GM18502 (cell line): ENCODE measurements at regions not wholly inside any gene's neighbourhood (a gene's known extent, or its start where the extent isn't known, plus 50 kb on each side); places are given as distances from the start of the nearest gene placed in this dataset.

Experiments used
- ATAC-seq: cut with Tn5 transposase; IDR thresholded peaks from one replicate; pipeline ENCODE4 v1.9.1; 2021; ENCODE audit warnings: mild to moderate bottlenecking; ENCODE audit not compliant: unreplicated experiment, poor library complexity

DNA sequence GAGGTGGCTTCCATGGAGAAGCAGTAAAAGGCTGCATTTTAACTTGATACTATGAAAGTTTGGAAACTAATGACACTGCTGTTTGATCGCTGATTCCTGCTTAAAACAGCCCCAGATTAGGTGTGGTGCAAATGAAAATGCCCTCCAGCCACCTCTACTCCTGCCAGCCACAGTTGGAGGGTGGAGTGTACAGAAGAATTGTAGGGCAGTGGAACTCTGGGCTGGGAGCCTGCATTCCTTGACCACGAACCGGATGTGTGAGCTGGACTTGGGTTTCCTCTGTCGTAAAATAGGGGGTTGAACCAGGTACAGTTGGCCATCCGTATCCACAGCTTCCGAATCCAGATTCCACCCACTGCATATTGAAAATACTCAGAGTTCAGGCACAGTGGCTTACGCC is 84.6 kb upstream of the RFX8 start:
- ATAC-seq = no peak

DNA sequence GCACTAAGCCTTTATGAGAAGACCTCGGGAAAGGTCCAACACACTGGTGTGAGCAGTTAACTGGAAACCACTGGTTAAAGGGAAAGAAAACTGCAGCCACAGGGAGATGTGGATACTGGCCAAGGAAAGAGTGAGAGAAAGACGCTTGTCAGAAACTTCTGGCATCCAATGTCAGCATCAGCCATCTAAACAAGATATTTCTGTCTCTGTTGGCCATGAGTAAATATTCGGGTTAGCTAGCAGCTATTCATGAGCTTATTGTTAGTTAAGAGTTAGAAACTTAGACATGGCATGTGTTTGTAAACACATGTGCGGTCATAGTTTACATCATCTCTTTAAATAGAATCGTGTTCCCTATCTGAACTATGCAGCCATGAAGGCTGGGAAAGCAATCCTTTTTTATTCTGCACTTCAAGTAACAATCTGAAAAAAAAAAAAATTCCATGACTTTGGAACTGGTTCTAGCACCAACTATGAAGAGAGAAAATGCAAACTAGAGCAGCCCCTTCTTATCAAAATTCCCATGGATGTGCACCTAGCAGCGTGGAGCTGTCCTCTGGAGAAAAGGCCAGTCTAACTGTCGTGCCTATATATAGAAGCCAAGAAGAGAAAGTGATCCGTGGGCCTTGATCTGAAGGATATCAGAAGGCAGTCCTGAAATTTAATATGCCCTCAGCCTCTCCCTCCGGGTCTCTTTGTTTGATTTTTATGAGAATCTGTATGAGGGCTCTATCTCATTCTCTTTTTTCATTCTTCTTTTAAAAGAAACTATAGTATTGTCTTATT is 84.0 kb upstream of the RFX8 start:
- ATAC-seq = no peak

DNA sequence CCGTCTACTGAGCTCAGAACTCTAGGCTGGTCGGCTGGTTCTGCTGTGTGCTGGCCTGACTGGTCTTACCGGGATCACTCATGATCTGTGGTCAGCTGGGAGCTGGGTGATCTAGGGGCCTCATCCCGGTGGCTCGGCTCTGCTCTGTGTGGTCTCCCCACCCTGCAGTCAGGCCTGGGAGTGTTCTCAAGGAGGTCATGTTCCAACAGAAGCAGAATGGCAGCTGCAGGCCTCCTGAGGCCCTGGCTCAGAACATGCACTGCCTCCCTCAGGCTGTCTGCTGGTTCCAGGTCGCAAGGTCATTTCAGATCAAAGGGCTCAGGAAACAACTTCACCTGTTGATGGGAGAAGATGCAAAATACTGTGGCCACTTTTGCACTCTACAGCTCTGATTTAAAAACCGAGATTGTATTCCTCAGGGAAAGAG is 81.1 kb upstream of the RFX8 start:
- no peak for ATAC-seq

DNA sequence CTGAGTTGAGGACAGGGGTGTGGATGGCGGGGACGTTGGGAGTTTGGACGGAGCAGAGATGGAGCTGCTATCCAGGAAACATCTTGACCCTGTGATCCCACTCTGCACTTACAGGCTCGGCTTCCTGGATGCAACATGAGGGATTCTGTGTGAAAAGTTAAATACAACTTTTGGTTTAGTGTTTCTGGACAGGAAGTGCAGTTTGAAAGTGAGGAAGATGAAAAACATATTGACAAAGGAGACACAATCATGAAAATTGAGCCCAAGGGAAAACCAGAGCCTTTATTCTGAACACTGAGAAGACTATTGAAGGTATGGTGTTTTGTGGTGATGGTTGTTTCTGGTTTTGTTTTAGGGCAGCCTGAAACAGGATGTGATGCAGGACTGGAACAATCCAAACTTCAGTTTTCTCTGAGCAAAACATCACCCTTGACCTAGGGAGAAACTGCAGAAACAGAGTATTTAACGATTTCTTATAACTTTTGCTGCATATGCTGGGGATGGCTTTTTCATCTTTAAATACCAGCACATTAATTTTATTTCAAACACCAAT is 76.5 kb upstream of the RFX8 start:
- no peak for ATAC-seq

DNA sequence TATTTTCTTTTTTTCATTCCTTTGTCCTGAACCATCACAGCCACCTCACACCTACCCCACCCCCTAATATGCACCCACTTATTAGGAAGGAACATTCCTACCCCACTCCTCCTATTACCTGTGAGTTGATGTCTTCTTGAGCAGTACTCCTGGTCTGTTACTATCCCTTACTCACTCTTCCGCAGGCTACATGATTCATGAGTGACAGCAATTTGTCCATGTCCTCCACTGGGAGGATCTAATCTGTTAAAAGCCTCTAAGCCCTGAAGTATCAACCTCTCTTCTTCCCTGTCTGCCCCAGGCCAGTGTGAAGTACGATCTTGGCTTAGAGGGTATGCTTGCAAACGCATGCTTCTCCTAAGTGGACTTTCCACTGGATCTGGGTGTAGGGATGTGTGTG is 75.6 kb upstream of the RFX8 start:
- no peak for ATAC-seq

DNA sequence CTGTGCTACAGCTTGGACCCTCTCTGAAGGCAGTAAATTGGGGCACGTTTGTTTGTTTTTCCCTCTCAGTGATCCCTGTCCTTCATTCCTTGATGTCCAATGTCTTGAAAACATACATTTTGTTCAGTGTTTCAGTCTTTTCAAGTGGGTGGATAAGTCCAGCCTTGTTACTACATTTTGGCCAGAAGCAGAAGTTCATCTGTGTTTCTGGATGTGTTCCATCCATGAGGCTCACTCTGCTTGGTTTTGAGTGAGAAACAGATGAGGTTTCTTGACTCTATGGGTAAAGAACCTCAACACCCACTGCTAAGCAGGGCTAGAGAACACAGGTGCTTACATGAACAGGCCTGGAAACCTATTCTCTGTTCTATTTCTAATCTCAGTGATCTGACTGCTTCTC is 74.5 kb upstream of the RFX8 start:
- ATAC-seq = no peak

DNA sequence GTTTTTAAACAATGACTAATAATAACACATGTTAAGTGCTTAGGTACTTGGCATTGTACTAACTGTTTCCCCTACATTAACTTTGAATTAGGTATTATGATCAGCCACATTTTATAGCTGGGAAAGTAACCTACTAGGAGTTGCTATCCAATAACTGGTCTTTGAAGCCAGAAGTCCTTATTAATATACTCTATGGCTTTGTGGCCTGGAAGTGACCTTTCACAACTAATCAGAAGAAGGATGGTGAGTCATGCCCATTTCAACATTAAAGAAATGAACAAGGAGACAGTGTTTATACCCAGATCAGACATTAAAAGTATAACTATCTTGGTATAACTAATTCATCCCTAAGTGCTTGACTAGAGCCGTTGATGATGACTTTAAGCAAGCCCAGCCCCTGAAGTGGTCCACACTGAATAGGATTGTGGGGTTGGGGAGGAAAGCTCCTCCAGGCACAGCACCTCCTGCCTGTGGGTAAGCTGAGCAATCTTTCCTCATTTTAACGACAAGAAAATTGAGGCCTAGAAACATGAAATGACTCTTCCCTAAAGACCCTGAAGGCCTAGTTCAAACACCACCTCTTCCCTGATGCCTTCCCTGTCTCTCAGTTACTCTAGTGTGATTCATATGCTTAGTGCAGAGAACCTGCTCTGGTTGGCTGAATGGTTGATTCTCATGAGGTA is 71.6 kb upstream of the RFX8 start:
- ATAC-seq = no peak

DNA sequence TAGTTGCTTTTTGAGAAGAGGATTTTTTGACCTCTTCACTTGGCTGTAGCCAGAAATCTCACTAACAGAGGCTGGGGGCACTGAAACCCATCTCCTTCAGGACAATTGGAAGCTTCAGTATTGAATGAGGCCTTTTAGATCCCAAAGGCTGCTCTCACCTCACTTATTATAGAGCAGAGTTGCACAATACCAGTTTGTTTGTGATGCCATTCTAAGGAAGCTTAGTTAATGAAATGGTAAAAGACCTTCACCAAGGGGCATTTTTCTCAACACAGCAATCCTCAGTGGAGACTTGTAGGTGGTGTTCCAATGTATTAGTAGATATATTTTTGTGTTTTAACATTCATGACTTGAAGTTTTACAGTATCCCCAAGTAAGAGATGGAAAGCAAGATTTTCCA is 71.0 kb upstream of the RFX8 start:
- no peak for ATAC-seq

DNA sequence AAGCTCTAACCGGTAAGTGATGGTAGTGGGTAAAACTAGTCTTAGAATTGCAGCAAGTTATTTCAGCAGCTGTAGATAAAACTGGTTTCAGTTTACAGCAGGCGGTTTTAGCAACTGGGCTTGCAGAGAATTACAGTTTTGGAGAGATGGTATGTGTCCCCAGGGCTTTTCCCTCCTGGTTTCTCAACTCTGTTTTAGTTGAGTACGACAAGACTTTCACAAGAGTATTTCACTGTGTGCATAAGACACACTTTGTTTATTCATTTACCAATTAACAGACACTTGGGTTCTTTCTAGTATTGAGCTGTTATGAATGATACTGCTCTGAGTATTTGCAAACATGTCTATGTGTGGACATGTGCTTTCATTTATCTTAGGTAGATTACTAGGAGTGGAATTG is 65.6 kb upstream of the RFX8 start:
- no peak for ATAC-seq

DNA sequence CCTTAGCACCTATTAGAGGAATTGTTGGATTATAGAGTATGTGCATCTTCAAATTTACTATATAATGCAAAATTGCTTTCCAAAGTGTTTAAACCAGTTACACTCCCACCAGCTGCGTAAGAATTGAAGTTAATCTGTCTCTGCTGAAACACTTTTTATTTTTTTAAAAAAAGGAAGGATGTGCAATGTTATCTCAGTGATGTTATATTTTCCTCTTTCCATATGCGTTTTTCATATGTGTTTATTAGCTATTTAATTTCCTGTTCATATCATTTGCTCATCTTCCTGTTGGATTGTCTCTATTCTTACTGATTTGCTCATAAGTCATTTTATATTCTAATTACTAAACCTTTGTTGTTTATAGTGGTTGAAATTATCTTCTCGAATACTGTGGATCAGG is 63.2 kb upstream of the RFX8 start:
- no peak for ATAC-seq

DNA sequence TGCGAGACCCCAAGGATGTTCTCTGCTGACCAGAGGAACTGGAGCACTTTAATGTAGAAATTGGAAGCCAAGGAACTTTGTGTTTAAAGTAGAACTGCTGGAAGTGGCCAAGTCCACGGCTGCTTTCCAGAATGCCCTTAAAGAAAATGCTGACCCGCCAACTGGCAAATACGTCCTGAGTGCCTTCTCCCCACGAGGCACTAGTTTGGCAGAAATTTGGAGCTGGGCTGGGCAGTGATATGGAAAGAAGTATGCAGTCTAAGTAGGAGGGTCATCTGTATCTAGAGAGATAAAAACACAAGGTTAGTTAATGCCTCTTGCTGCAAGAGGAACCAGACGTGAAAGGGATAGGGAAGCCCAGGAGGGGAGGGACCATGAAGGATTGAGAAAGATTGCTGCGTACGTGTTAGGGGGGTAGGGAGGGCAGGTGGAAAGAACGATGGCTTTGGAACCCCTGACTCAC is 59.3 kb upstream of the RFX8 start:
- no peak for ATAC-seq

DNA sequence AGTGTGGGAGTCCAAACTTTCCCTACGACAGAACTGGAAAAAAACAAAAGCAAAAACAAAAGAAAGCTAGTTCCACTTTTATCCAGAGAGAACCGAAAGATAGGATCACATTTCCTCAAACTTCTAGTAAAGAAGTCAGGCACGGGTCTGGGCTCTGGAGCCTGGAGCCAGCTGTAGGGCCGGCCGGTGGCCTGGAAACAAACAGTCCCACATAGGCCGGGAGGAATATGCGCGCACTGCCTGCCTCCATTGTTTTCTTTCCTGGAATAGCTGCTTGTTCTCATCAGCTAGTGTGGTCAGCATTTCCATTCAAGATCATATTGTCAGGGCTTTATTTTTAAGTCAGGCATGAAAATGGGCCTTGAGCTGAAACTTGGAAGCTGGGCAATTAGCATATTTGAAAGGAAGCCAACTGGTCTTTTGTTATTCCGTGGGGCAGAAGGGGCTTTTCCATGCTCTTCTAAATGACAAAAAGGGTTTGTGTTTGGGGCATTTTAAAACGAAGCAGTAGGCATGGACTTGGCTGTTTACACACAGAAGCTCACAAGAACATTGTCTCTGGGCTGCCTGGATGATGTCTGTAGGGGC is 58.7 kb upstream of the RFX8 start:
- no peak for ATAC-seq

DNA sequence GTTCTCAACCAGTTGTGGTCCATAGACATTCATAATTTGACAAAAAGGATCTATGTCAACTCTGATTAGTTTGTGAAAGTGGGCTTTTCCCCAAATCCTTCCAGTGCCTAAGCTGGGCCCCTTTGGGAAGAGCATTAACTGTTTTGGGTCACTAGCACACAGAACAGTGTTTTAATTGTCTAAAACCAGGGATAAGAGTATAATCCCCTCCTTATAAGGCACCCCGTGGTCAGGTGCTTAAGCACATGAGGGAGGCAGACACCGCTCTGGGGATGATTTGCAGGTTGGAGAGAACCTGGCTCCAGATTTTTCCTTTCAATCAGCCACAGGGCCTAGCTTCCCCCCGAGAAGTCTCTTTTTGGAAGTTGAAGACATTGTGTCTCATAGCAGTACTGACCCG is 53.6 kb upstream of the RFX8 start:
- ATAC-seq = no peak

DNA sequence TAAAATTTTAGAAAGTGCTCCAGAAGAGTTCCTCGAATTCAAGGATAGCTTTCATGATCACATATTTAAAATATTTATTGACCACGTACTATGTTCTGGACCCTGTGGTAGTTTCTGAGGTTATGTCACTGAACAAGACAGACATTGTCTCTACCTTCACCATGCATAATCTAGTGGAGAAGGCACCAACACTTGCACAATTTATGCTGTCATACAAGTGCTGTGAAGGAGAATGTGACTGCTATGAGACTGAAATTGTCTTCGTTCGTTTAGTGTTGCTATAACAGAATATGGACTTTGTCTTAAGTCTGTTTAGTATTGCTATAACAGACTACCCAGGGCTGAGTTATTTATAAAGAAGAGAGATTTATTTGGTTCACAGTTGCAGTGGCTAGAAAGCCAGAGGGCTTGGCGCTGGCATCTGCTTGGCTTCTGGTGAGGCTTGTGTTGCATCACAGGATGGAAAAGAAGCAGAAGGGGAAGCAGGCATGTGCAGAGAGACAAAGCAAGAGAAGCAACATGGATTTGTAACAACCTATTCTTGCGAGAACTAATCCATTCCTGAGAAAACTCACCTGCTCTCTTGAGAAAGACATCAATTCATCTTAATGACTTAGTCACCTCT is 50.0 kb upstream of the RFX8 start:
- no peak for ATAC-seq
